GM12878 (cell line): ENCODE measurements at regions not wholly inside any gene's neighbourhood (a gene's known extent, or its start where the extent isn't known, plus 50 kb on each side); places are given as distances from the start of the nearest gene placed in this dataset.

Experiments
- ATAC-seq: fragments of 200-7000 bp; cut with Tn5 transposase; 3 replicates; pipeline ENCODE4 v1.9.1; 2020; ENCODE audit warnings: mild to moderate bottlenecking, moderate library complexity
- BruUV-seq: library from RNA; stranded (reverse); fragments of 400-500 nt; replicated peaks from 2 replicates; lab custom pipeline; 2021; lab: Mats Ljungman, UMichigan
- CTCF ChIA-PET: fragments of 300-600 bp; sonication (Branson Sonifier 250); formaldehyde crosslinking; extraction: SDS; loops from one replicate; lab custom pipeline; 2021; ENCODE audit warnings: inconsistent platforms; lab: Yijun Ruan, JAX
- POLR2A ChIA-PET: fragments of 350-600 bp; formaldehyde crosslinking; extraction: SDS; loops from one replicate; lab custom pipeline; 2021; ENCODE audit warnings: inconsistent platforms; lab: Charles Lee
- RAD21 ChIA-PET: fragments of 300-600 bp; sonication (Branson Sonifier 250); formaldehyde crosslinking; loops from one replicate; lab custom pipeline; 2023; ENCODE audit warnings: antibody characterized with exemption; ENCODE audit not compliant: unreplicated experiment; lab: Charles Lee
- SMC1A ChIA-PET: fragments of 300-600 bp; sonication (Branson Sonifier 250); formaldehyde crosslinking; loops from one replicate; lab custom pipeline; 2023; ENCODE audit not compliant: unreplicated experiment, uncharacterized antibody; lab: Charles Lee
- DNase-seq: peaks from one replicate; pipeline ENCODE4 v3.0.0-alpha.2; 2011; ENCODE audit warnings: low read depth, low spot score
- FAIRE-seq: peaks from 3 replicates; lab custom pipeline; 2011; peaks lifted over from hg19 to GRCh38; lab: Jason Lieb, UNC
- H2AFZ ChIP-seq: 2 replicates; pipeline ENCODE4 v1.6.0; 2011; ENCODE audit warnings: low read depth, low read length, control low read depth; ENCODE audit not compliant: control insufficient read depth
- H3K27ac ChIP-seq: 2 replicates; pipeline ENCODE4 v1.5.1; 2011; ENCODE audit warnings: control low read depth; ENCODE audit not compliant: control insufficient read depth, insufficient read depth
- H3K27me3 ChIP-seq, 2 experiments: replicated peaks in 1 of 2; 2 replicates each; pipeline versions ENCODE4 v1.6.0 to v1.6.1; 2011; ENCODE audit warnings: low read length in 1 of 2; ENCODE audit not compliant: control insufficient read depth in 2 of 2, insufficient read depth in 2 of 2
- H3K36me3 ChIP-seq, 2 experiments: 2 replicates each; pipeline ENCODE4 v1.5.1; 2011; ENCODE audit warnings: low read length in 1 of 2; ENCODE audit not compliant: control insufficient read depth in 2 of 2, insufficient read depth in 2 of 2
- H3K4me1 ChIP-seq: 2 replicates; pipeline ENCODE4 v1.6.1; 2011; ENCODE audit warnings: mild to moderate bottlenecking, low read length, moderate library complexity, mixed read lengths; ENCODE audit not compliant: control insufficient read depth, insufficient read depth
- H3K4me2 ChIP-seq: 2 replicates; pipeline ENCODE4 v1.6.0; 2011; ENCODE audit warnings: control low read depth; ENCODE audit not compliant: control insufficient read depth, insufficient read depth
- H3K4me3 ChIP-seq: fragments of 200-600 bp; sonication (generic); 2 replicates; pipeline ENCODE4 v1.5.1; 2016
- H3K79me2 ChIP-seq: 2 replicates; pipeline ENCODE4 v1.6.0; 2011; ENCODE audit warnings: low read length; ENCODE audit not compliant: control insufficient read depth, insufficient read depth
- H3K9ac ChIP-seq: 2 replicates; pipeline ENCODE4 v1.8.0; 2011; ENCODE audit warnings: low read length, control low read depth, mixed read lengths; ENCODE audit not compliant: control insufficient read depth, insufficient read depth
- H3K9me3 ChIP-seq: replicated peaks from 3 replicates; pipeline ENCODE4 v1.5.1; 2011; ENCODE audit warnings: mild to moderate bottlenecking, low read length; ENCODE audit not compliant: control insufficient read depth, insufficient read depth
- H4K20me1 ChIP-seq: 2 replicates; pipeline ENCODE4 v1.6.0; 2011; ENCODE audit not compliant: control insufficient read depth, insufficient read depth
- ATF3 ChIP-seq: IDR thresholded peaks from 2 replicates; pipeline ENCODE4 v1.6.1; 2011; ENCODE audit warnings: low read depth, mild to moderate bottlenecking, low read length, moderate library complexity, borderline replicate concordance; ENCODE audit errors: extremely low read depth
- BACH1 ChIP-seq: fragments of 450-650 bp; IDR thresholded peaks from 2 replicates; pipeline ENCODE4 v1.6.1; 2017; ENCODE audit warnings: mild to moderate bottlenecking, borderline replicate concordance
- EED ChIP-seq: sonication (generic); IDR thresholded peaks from 2 replicates; pipeline ENCODE4 v1.6.1; 2016; ENCODE audit warnings: antibody characterized with exemption, low read depth
- ESRRA ChIP-seq: IDR thresholded peaks from 2 replicates; pipeline ENCODE4 v1.6.1; 2012; ENCODE audit warnings: mild to moderate bottlenecking, low read length, improper control_type of control experiment
- EZH2 ChIP-seq: IDR thresholded peaks from 2 replicates; pipeline ENCODE4 v1.6.1; 2012; ENCODE audit warnings: low read depth, mild to moderate bottlenecking, control low read depth, inconsistent platforms, low read length, borderline replicate concordance; ENCODE audit not compliant: control insufficient read depth
- GABPA ChIP-seq: IDR thresholded peaks from 2 replicates; pipeline ENCODE4 v1.6.1; 2014; ENCODE audit warnings: antibody characterized with exemption, low read depth, mild to moderate bottlenecking, inconsistent platforms
- JUND ChIP-seq: IDR thresholded peaks from 2 replicates; pipeline ENCODE4 v1.6.1; 2012; ENCODE audit warnings: low read depth, mild to moderate bottlenecking, low read length, improper control_type of control experiment, moderate library complexity
- KLF5 ChIP-seq: fragments of 450-650 bp; IDR thresholded peaks from 2 replicates; pipeline ENCODE4 v1.6.1; 2014; ENCODE audit warnings: mild to moderate bottlenecking; ENCODE audit not compliant: partially characterized antibody
- NR2C2 ChIP-seq: IDR thresholded peaks from 2 replicates; pipeline ENCODE4 v1.6.1; 2011; ENCODE audit warnings: borderline replicate concordance, low read depth; ENCODE audit not compliant: control insufficient read depth, insufficient read length
- RAD51 ChIP-seq: fragments of 450-650 bp; IDR thresholded peaks from 2 replicates; pipeline ENCODE4 v1.6.1; 2016; ENCODE audit warnings: moderate library complexity, mild to moderate bottlenecking, inconsistent platforms
- STAT3 ChIP-seq: IDR thresholded peaks from 2 replicates; pipeline ENCODE4 v1.6.1; 2011; ENCODE audit warnings: low read depth, low read length, improper control_type of control experiment
- SUPT20H ChIP-seq: IDR thresholded peaks from 2 replicates; pipeline ENCODE4 v1.6.1; 2011; ENCODE audit warnings: low read depth, mild to moderate bottlenecking, low read length, moderate library complexity, borderline replicate concordance; ENCODE audit not compliant: control insufficient read depth
- SUZ12 ChIP-seq: fragments of 200-600 bp; sonication (generic); IDR thresholded peaks from one replicate; pipeline ENCODE4 v1.6.1; 2018; ENCODE audit warnings: antibody characterized with exemption, mild to moderate bottlenecking; ENCODE audit not compliant: unreplicated experiment
- WRNIP1 ChIP-seq: IDR thresholded peaks from 2 replicates; pipeline ENCODE4 v1.6.1; 2011; ENCODE audit warnings: low read depth, low read length, improper control_type of control experiment, borderline replicate concordance
- WGBS: methylation state at CpG from one replicate; pipeline ENCODE4 v1.1.6; 2016; ENCODE audit warnings: low lambda C conversion rate; ENCODE audit not compliant: insufficient replicate concordance, insufficient coverage; ENCODE audit errors: missing lambda C conversion rate; 5-methylcytosine and 5-hydroxymethylcytosine counted together
- in situ Hi-C: fragments of 300-500 bp; cut with MboI; formaldehyde crosslinking; loops from 9 replicates; pipeline ENCODE4 v1.14.3; 2018; ENCODE audit warnings: mixed read lengths
- intact Hi-C: fragments of 100-400 bp; cut with micrococcal nuclease; formaldehyde crosslinking; loops from one replicate; pipeline ENCODE4 v1.14.2; 2022; ENCODE audit not compliant: unreplicated experiment
- TF ChIP-seq, protein P1 (sequence below): fragments of 450-650 bp; IDR thresholded peaks from 2 replicates; pipeline ENCODE4 v1.6.1; 2017; ENCODE audit warnings: mild to moderate bottlenecking, low read depth, inconsistent platforms; ENCODE audit not compliant: poor library complexity, severe bottlenecking

DNA sequence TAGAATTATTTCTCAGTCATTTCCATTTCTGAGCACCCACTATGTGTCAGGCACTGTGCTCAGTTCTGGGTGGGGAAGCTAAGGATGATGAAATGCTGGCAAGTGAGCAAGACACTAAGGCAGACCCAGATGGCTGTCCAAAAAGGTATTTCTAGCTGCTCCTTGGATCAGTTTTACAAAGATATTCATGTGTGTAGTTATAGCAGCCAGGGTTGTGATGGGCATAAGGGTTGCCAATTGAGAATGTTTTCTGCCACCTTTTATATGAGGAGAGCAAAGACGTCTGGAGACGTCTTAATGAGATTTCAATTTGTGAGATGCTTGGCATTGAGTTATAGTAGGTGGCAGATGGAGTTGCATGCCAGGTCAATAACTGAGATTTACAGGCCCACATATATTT is 197.1 kb upstream of the RASGRP1 start:
- no peaks in the 10 kb centered on the region for H4K20me1 ChIP-seq
- no peak for ATAC-seq
- BruUV-seq: no TSS peak
- no peak for TF ChIP-seq ATF3
- TF ChIP-seq STAT3: no peak
- no peak for TF ChIP-seq RAD51
- TF ChIP-seq NR2C2: no peak
- no peak for TF ChIP-seq SUPT20H
- TF ChIP-seq EZH2: no peak
- TF ChIP-seq ESRRA: no peak
- no peak for TF ChIP-seq BACH1
- no peak for TF ChIP-seq KLF5
- no peak for TF ChIP-seq EED
- TF ChIP-seq WRNIP1: no peak
- TF ChIP-seq JUND: no peak
- TF ChIP-seq GABPA: no peak
- TF ChIP-seq, protein P1, sequence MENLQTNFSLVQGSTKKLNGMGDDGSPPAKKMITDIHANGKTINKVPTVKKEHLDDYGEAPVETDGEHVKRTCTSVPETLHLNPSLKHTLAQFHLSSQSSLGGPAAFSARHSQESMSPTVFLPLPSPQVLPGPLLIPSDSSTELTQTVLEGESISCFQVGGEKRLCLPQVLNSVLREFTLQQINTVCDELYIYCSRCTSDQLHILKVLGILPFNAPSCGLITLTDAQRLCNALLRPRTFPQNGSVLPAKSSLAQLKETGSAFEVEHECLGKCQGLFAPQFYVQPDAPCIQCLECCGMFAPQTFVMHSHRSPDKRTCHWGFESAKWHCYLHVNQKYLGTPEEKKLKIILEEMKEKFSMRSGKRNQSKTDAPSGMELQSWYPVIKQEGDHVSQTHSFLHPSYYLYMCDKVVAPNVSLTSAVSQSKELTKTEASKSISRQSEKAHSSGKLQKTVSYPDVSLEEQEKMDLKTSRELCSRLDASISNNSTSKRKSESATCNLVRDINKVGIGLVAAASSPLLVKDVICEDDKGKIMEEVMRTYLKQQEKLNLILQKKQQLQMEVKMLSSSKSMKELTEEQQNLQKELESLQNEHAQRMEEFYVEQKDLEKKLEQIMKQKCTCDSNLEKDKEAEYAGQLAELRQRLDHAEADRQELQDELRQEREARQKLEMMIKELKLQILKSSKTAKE: no peak
- TF ChIP-seq SUZ12: no peak
- TF ChIP-seq, all 136 proteins: peak for 0
- DNase-seq (no peak), FAIRE-seq (no peak)
- Histone ChIP-seq H3K27ac (no peak overlapping the region), H3K4me3 (no peak overlapping the region), H2AFZ (no peak overlapping the region), H3K4me1 (no peaks in the 10 kb centered on the region), H3K4me2 (no peak overlapping the region), H3K9me3 (no peaks in the 10 kb centered on the region), H3K36me3 (no peaks in the 10 kb centered on the region), H3K9ac (no peak overlapping the region), H3K27me3 (no peaks in the 10 kb centered on the region), H3K79me2 (no peaks in the 10 kb centered on the region)
- RAD21 ChIA-PET: no interaction called here
- POLR2A ChIA-PET: no interaction called here
- intact Hi-C loops (no loop called here), in situ Hi-C loops (no loop called here)
- WGBS: 2% methylated on average over 2 of the region's 2 CpGs
- SMC1A ChIA-PET: no interaction called here
- CTCF ChIA-PET: no interaction called here
